ENCODE measurements at regions not wholly inside any gene's neighbourhood (a gene's known extent, or its start where the extent isn't known, plus 50 kb on each side); places are given as distances from the start of the nearest gene placed in this dataset.

DNA sequence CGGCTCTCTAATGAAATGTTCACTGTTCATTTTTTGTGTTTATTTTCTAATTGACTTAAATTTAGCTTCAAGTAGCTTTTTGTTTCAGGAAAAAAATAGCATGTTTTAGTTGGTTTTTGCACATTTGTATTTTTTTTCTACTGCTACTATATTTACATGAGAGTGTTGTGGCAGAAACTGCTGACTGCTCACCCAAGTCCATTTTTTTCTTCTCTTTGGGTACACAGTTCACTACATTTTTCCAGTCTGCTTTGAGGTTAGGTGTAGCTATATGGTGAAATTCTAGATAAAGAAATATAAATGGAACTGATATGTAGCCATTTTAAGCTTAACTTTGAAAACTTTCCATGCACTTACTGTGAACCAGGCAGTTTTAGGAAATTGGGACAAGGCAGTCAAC is 216.7 kb upstream of the C11orf87 start:
- TF ChIP-seq, protein P1, sequence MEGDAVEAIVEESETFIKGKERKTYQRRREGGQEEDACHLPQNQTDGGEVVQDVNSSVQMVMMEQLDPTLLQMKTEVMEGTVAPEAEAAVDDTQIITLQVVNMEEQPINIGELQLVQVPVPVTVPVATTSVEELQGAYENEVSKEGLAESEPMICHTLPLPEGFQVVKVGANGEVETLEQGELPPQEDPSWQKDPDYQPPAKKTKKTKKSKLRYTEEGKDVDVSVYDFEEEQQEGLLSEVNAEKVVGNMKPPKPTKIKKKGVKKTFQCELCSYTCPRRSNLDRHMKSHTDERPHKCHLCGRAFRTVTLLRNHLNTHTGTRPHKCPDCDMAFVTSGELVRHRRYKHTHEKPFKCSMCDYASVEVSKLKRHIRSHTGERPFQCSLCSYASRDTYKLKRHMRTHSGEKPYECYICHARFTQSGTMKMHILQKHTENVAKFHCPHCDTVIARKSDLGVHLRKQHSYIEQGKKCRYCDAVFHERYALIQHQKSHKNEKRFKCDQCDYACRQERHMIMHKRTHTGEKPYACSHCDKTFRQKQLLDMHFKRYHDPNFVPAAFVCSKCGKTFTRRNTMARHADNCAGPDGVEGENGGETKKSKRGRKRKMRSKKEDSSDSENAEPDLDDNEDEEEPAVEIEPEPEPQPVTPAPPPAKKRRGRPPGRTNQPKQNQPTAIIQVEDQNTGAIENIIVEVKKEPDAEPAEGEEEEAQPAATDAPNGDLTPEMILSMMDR (IDR thresholded peaks at IDR 0.05): no peak
- no peak for TF ChIP-seq EZH2 (IDR thresholded peaks at IDR 0.05)
- TF ChIP-seq EZH2phosphoT487 (IDR thresholded peaks at IDR 0.05): no peak

All from neural progenitor cell (in vitro differentiated cells).